Embryonic facial prominence (tissue), 1 donor: ENCODE measurements at regions not wholly inside any gene's neighbourhood (a gene's known extent, or its start where the extent isn't known, plus 50 kb on each side); places are given as distances from the start of the nearest gene placed in this dataset.
"Not testable (repeated sequence)": the region's sequence is repeated elsewhere in the genome, so short reads cannot be mapped to it uniquely, and the experiment has no call there.

Source experiments
- DNase-seq: peaks from one replicate; pipeline ENCODE4 v3.0.0-alpha.2; 2016; ENCODE audit errors: extremely low spot score

GRCh38 chr14:45619831-45620230, 366.8 kb upstream of the MIS18BP1 start:
- DNase-seq, result no peak

- DNase-seq, result peak; percentile 23
Observed at GRCh38 chr14:45610318-45610717, 357.3 kb upstream of the MIS18BP1 start.

GRCh38 chr14:45587142-45587541, 334.1 kb upstream of the MIS18BP1 start:
- DNase-seq, result no peak

- DNase-seq, result no peak
Observed at GRCh38 chr14:45559626-45560025, 306.6 kb upstream of the MIS18BP1 start.

GRCh38 chr14:45558183-45558582, 305.2 kb upstream of the MIS18BP1 start:
- DNase-seq, result no peak

- DNase-seq, result no peak
Observed at GRCh38 chr14:45553981-45554380, 301.0 kb upstream of the MIS18BP1 start.

- DNase-seq, result not testable (repeated sequence)
Observed at GRCh38 chr14:45551240-45551820, 298.3 kb upstream of the MIS18BP1 start.

GRCh38 chr14:45531022-45531421, 278.0 kb upstream of the MIS18BP1 start:
- no peak for DNase-seq

- no peak for DNase-seq
Observed at GRCh38 chr14:45526715-45527549, 273.9 kb upstream of the MIS18BP1 start.

GRCh38 chr14:45519766-45520165, 266.8 kb upstream of the MIS18BP1 start:
- DNase-seq, result no peak

GRCh38 chr14:45492876-45493275, 239.9 kb upstream of the MIS18BP1 start:
- no peak for DNase-seq

GRCh38 chr14:45491914-45492313, 238.9 kb upstream of the MIS18BP1 start:
- no peak for DNase-seq

GRCh38 chr14:45486599-45486998, 233.6 kb upstream of the MIS18BP1 start:
- no peak for DNase-seq

- DNase-seq, result no peak
Observed at GRCh38 chr14:45467023-45467422, 214.0 kb upstream of the MIS18BP1 start.

GRCh38 chr14:45434221-45434620, 181.2 kb upstream of the MIS18BP1 start:
- no peak for DNase-seq

GRCh38 chr14:45426685-45427282, 173.8 kb upstream of the MIS18BP1 start:
- no peak for DNase-seq

- DNase-seq, result no peak
Observed at GRCh38 chr14:45406942-45407341, 153.9 kb upstream of the MIS18BP1 start.

- no peak for DNase-seq
Observed at GRCh38 chr14:45400950-45401640, 148.1 kb upstream of the MIS18BP1 start.

GRCh38 chr14:45400509-45400908, 147.5 kb upstream of the MIS18BP1 start:
- DNase-seq, result no peak

- no peak for DNase-seq
Observed at GRCh38 chr14:45381091-45381490, 128.1 kb upstream of the MIS18BP1 start.

GRCh38 chr14:45377166-45377565, 124.2 kb upstream of the MIS18BP1 start:
- no peak for DNase-seq

- no peak for DNase-seq
Observed at GRCh38 chr14:45373877-45374276, 120.9 kb upstream of the MIS18BP1 start.
